CD4-positive, alpha-beta memory T cell (primary cell): ENCODE measurements at regions not wholly inside any gene's neighbourhood (a gene's known extent, or its start where the extent isn't known, plus 50 kb on each side); places are given as distances from the start of the nearest gene placed in this dataset.

Source experiments
- CTCF ChIA-PET: fragments of 350-600 bp; sonication (Branson Sonifier 250); formaldehyde crosslinking; loops from one replicate; lab custom pipeline; 2021; ENCODE audit warnings: inconsistent platforms; ENCODE audit not compliant: partially characterized antibody; lab: Charles Lee
- POLR2A ChIA-PET: fragments of 350-600 bp; sonication (Branson Sonifier 250); formaldehyde crosslinking; loops from one replicate; lab custom pipeline; 2021; ENCODE audit not compliant: partially characterized antibody; lab: Charles Lee
- DNase-seq, 5 donors: peaks; one replicate each; pipeline versions ENCODE4 v3.0.0 to v3.0.0-alpha.2; 2020 to 2022; ENCODE audit warnings: mixed read lengths in 1 of 5
- H3K27ac ChIP-seq: one replicate; pipeline ENCODE4 v1.7.0; 2013; ENCODE audit warnings: low read depth, low read length
- H3K27me3 ChIP-seq: 2 replicates; pipeline ENCODE4 v1.7.0; 2013; ENCODE audit warnings: mild to moderate bottlenecking, low read length, moderate library complexity; ENCODE audit not compliant: insufficient read depth
- H3K36me3 ChIP-seq: 2 replicates; pipeline ENCODE4 v1.7.0; 2013; ENCODE audit warnings: mild to moderate bottlenecking, low read length, moderate library complexity; ENCODE audit not compliant: insufficient read depth
- H3K4me1 ChIP-seq: 2 replicates; pipeline ENCODE4 v1.7.0; 2013; ENCODE audit warnings: mild to moderate bottlenecking, low read length, moderate library complexity; ENCODE audit not compliant: insufficient read depth
- H3K4me3 ChIP-seq, 2 donors: one replicate each; pipeline ENCODE4 v1.7.0; 2013; ENCODE audit warnings: low read length in 2 of 2, mild to moderate bottlenecking in 1 of 2
- H3K9me3 ChIP-seq, 2 donors: one replicate each; pipeline ENCODE4 v1.7.0; 2013; ENCODE audit warnings: low read length in 2 of 2, control low read depth in 1 of 2; ENCODE audit not compliant: control insufficient read depth in 1 of 2
- H3K27ac Mint-ChIP-seq, 7 donors: one replicate each; pipeline ENCODE4 v1.8.0; 2020 to 2021; ENCODE audit warnings: mixed read lengths in 7 of 7, mild to moderate bottlenecking in 6 of 7, inconsistent platforms in 3 of 7, moderate library complexity in 3 of 7
- H3K27me3 Mint-ChIP-seq, 2 donors: one replicate each; pipeline ENCODE4 v1.8.0; 2020 to 2021; ENCODE audit warnings: mixed read lengths in 2 of 2
- H3K36me3 Mint-ChIP-seq, 2 donors: one replicate each; pipeline ENCODE4 v1.8.0; 2020 to 2021; ENCODE audit warnings: mixed read lengths in 2 of 2, inconsistent platforms in 1 of 2, mild to moderate bottlenecking in 1 of 2
- H3K4me1 Mint-ChIP-seq, 4 donors: one replicate each; pipeline ENCODE4 v1.8.0; 2020 to 2021; ENCODE audit warnings: mixed read lengths in 4 of 4, mild to moderate bottlenecking in 1 of 4
- H3K4me3 Mint-ChIP-seq, 8 donors: one replicate each; pipeline ENCODE4 v1.8.0; 2020 to 2021; ENCODE audit warnings: mixed read lengths in 8 of 8, mild to moderate bottlenecking in 7 of 8, moderate library complexity in 6 of 8, inconsistent platforms in 3 of 8
- H3K9me3 Mint-ChIP-seq, 8 donors: one replicate each; pipeline ENCODE4 v1.8.0; 2020 to 2021; ENCODE audit warnings: mixed read lengths in 8 of 8, mild to moderate bottlenecking in 5 of 8, inconsistent platforms in 3 of 8, moderate library complexity in 1 of 8
- intact Hi-C: fragments of 100-400 bp; cut with micrococcal nuclease; formaldehyde crosslinking; loops from one replicate; pipeline ENCODE4 v1.15.1; 2023

- no peak for DNase-seq
- Histone ChIP-seq H3K36me3 (no peaks in the 10 kb centered on the region), H3K4me3 (peak overlapping the region; percentile 79 to 86), H3K9me3 (no peaks in the 10 kb centered on the region), H3K27me3 (no peaks in the 10 kb centered on the region), H3K27ac (peak overlapping the region; percentile 74), H3K4me1 (peaks cover 73% of the 10 kb centered on the region)
- POLR2A ChIA-PET, result interaction anchor here (0.6 to 11.2 kb wide), 13 partner anchors 10 to 1411 kb away, joined by 3 to 444 read pairs (median 16); partner anchors contain the start of gene CHD2
- Mint-ChIP-seq H3K27me3 (no peaks in the 10 kb centered on the region), H3K36me3 (peaks cover 0 to 4% of the 10 kb centered on the region in 2 donors), H3K27ac (peak overlapping the region; percentile 97 to 99 (median 99)), H3K4me3 (peak overlapping the region; percentile 74 to 93 (median 91)), H3K9me3 (no peaks in the 10 kb centered on the region), H3K4me1 (peaks cover 40 to 73% (median 56%) of the 10 kb centered on the region in 4 donors)
- intact Hi-C loops, result loop anchor here (1.0 kb wide), 4 partner anchors 10 to 63 kb away; no protein-coding TSS in a partner anchor
- CTCF ChIA-PET, result interaction anchor here (0.6 to 5.7 kb wide), 10 partner anchors 10 to 96 kb away, joined by 3 to 57 read pairs (median 3); no protein-coding TSS in a partner anchor
These were observed 80.6 kb upstream of the CHD2 start for GRCh38 chr15:92819278-92820235.

- Mint-ChIP-seq H3K27ac (peak overlapping the region; percentile 97 to 99 (median 99)), H3K4me3 (peak overlapping the region; percentile 74 to 93 (median 91)), H3K36me3 (peaks cover 0 to 4% of the 10 kb centered on the region in 2 donors), H3K9me3 (no peaks in the 10 kb centered on the region), H3K27me3 (no peaks in the 10 kb centered on the region), H3K4me1 (peaks cover 40 to 65% (median 54%) of the 10 kb centered on the region in 4 donors)
- peak; percentile 87 to 89 (median 88) for DNase-seq
- peak overlapping the region; percentile 79 to 86 for H3K4me3 ChIP-seq
- H3K9me3 ChIP-seq, result no peaks in the 10 kb centered on the region
- no peaks in the 10 kb centered on the region for H3K27me3 ChIP-seq
- peaks cover 67% of the 10 kb centered on the region for H3K4me1 ChIP-seq
- POLR2A ChIA-PET, result interaction anchor here (0.6 to 11.2 kb wide), 14 partner anchors 10 to 1411 kb away, joined by 3 to 444 read pairs (median 10); partner anchors contain the start of gene CHD2
- intact Hi-C loops, result loop anchor here (1.0 kb wide), 4 partner anchors 11 to 62 kb away; no protein-coding TSS in a partner anchor
- H3K27ac ChIP-seq, result peak overlapping the region; percentile 74
- no peaks in the 10 kb centered on the region for H3K36me3 ChIP-seq
- CTCF ChIA-PET, result interaction anchor here (0.6 to 5.7 kb wide), 8 partner anchors 10 to 95 kb away, joined by 3 to 57 read pairs (median 4); no protein-coding TSS in a partner anchor
These were observed 79.7 kb upstream of the CHD2 start for GRCh38 chr15:92820236-92821021.

GRCh38 chr15:92821491-92822116, 78.5 kb upstream of the CHD2 start:
- no peak overlapping the region for H3K4me3 ChIP-seq
- H3K27ac Mint-ChIP-seq, result peak overlapping the region; percentile 54 to 97 (median 87)
- no peaks in the 10 kb centered on the region for H3K27me3 Mint-ChIP-seq
- H3K4me1 Mint-ChIP-seq, result peaks cover 40 to 61% (median 55%) of the 10 kb centered on the region in 4 donors
- no peaks in the 10 kb centered on the region for H3K36me3 ChIP-seq
- no peaks in the 10 kb centered on the region for H3K27me3 ChIP-seq
- intact Hi-C loops, result no loop called here
- H3K9me3 Mint-ChIP-seq, result no peaks in the 10 kb centered on the region
- peaks cover 0 to 4% of the 10 kb centered on the region in 2 donors for H3K36me3 Mint-ChIP-seq
- H3K9me3 ChIP-seq, result no peaks in the 10 kb centered on the region
- H3K27ac ChIP-seq, result no peak overlapping the region
- ChIA-PET CTCF (interaction anchor here (0.9 to 5.7 kb wide), 5 partner anchors 9 to 96 kb away, joined by 4 to 57 read pairs (median 6); partner anchors contain the start of gene CHD2), POLR2A (interaction anchor here (0.5 to 11.2 kb wide), 8 partner anchors 10 to 1893 kb away, joined by 3 to 444 read pairs (median 70); partner anchors contain the start of gene CHD2)
- no peak for DNase-seq
- peaks cover 67% of the 10 kb centered on the region for H3K4me1 ChIP-seq
- peak overlapping the region; percentile 11 to 70 (median 38) for H3K4me3 Mint-ChIP-seq

- peaks cover 36 to 54% (median 52%) of the 10 kb centered on the region in 4 donors for H3K4me1 Mint-ChIP-seq
These were observed 77.6 kb upstream of the CHD2 start for GRCh38 chr15:92822216-92823144.

GRCh38 chr15:92825985-92826384, 74.1 kb upstream of the CHD2 start:
- Mint-ChIP-seq H3K27ac (peak overlapping the region in 1 of 7 donors; percentile 51), H3K9me3 (no peaks in the 10 kb centered on the region), H3K4me3 (no peak overlapping the region), H3K36me3 (no peaks in the 10 kb centered on the region), H3K4me1 (peaks cover 20 to 35% (median 30%) of the 10 kb centered on the region in 4 donors), H3K27me3 (no peaks in the 10 kb centered on the region)
- DNase-seq, result no peak
- Histone ChIP-seq H3K27ac (no peak overlapping the region), H3K4me3 (no peak overlapping the region), H3K27me3 (no peaks in the 10 kb centered on the region), H3K9me3 (no peaks in the 10 kb centered on the region), H3K4me1 (peaks cover 41% of the 10 kb centered on the region), H3K36me3 (no peaks in the 10 kb centered on the region)
- CTCF ChIA-PET, result no interaction called here
- POLR2A ChIA-PET, result interaction anchor here (7.7 to 11.2 kb wide), 2 partner anchors 58 to 78 kb away, joined by 136 to 444 read pairs; partner anchors contain the start of gene CHD2
- intact Hi-C loops, result no loop called here

More at GRCh38 chr15:92822216-92823144, 77.6 kb upstream of the CHD2 start:
- Histone ChIP-seq H3K27ac (no peak overlapping the region), H3K36me3 (no peaks in the 10 kb centered on the region), H3K4me3 (no peak overlapping the region), H3K4me1 (peaks cover 59% of the 10 kb centered on the region), H3K27me3 (no peaks in the 10 kb centered on the region), H3K9me3 (no peaks in the 10 kb centered on the region)
- no peaks in the 10 kb centered on the region for H3K27me3 Mint-ChIP-seq
- ChIA-PET POLR2A (interaction anchor here (1.0 to 11.2 kb wide), 8 partner anchors 9 to 82 kb away, joined by 3 to 444 read pairs (median 70); partner anchors contain the start of gene CHD2), CTCF (interaction anchor here (0.9 to 5.7 kb wide), 5 partner anchors 8 to 95 kb away, joined by 4 to 57 read pairs (median 6); partner anchors contain the start of gene CHD2)
- peaks cover 0 to 4% of the 10 kb centered on the region in 2 donors for H3K36me3 Mint-ChIP-seq
- H3K9me3 Mint-ChIP-seq, result no peaks in the 10 kb centered on the region
- no peak for DNase-seq
- peak overlapping the region in 6 of 8 donors; percentile 32 to 70 (median 41) for H3K4me3 Mint-ChIP-seq
- intact Hi-C loops, result no loop called here
- H3K27ac Mint-ChIP-seq, result peak overlapping the region; percentile 73 to 97 (median 87)
